GM23248 (cell line): ENCODE measurements at regions not wholly inside any gene's neighbourhood (a gene's known extent, or its start where the extent isn't known, plus 50 kb on each side); places are given as distances from the start of the nearest gene placed in this dataset.

Experiments used
- EZH2 ChIP-seq: fragments of 200-600 bp; sonication (generic); IDR thresholded peaks from 2 replicates; pipeline ENCODE4 v1.6.1; 2018; ENCODE audit warnings: antibody characterized with exemption, mild to moderate bottlenecking; ENCODE audit not compliant: insufficient read depth, poor library complexity, severe bottlenecking
- EZH2phosphoT487 ChIP-seq: fragments of 200-600 bp; sonication (generic); IDR thresholded peaks from 2 replicates; pipeline ENCODE4 v1.6.1; 2018; ENCODE audit warnings: antibody characterized with exemption, moderate library complexity, mild to moderate bottlenecking, low read depth; ENCODE audit not compliant: insufficient read depth

GRCh38 chrX:121231566-121232358 lies 184.4 kb downstream of the GLUD2 start:
- no peak for TF ChIP-seq EZH2phosphoT487
- no peak for TF ChIP-seq EZH2
